Small intestine (tissue), 7 donors: ENCODE measurements at regions not wholly inside any gene's neighbourhood (a gene's known extent, or its start where the extent isn't known, plus 50 kb on each side); places are given as distances from the start of the nearest gene placed in this dataset.

Source experiments
- DNase-seq, 2 donors: peaks; one replicate each; pipeline versions ENCODE4 v3.0.0 to v3.0.0-alpha.2; 2013
- FAIRE-seq: peaks from 2 replicates; lab custom pipeline; 2012; peaks lifted over from hg19 to GRCh38; lab: Jason Lieb, UNC
- H3K27ac ChIP-seq, 3 donors: one replicate each; pipeline ENCODE4 v1.5.1; 2013; ENCODE audit warnings: low read length in 2 of 3, mild to moderate bottlenecking in 2 of 3, control low read depth in 1 of 3, inconsistent platforms in 1 of 3, low read depth in 1 of 3, moderate library complexity in 1 of 3
- H3K27me3 ChIP-seq, 3 donors: one replicate each; pipeline ENCODE4 v1.6.1; 2013; ENCODE audit warnings: low read length in 3 of 3, inconsistent platforms in 1 of 3; ENCODE audit not compliant: control insufficient read depth in 3 of 3, insufficient read depth in 3 of 3
- H3K36me3 ChIP-seq, 3 donors: one replicate each; pipeline ENCODE4 v1.6.1; 2013; ENCODE audit warnings: low read length in 3 of 3, inconsistent platforms in 1 of 3, low read depth in 1 of 3, mild to moderate bottlenecking in 1 of 3, moderate library complexity in 1 of 3; ENCODE audit not compliant: control insufficient read depth in 3 of 3, insufficient read depth in 2 of 3
- H3K4me1 ChIP-seq, 3 donors: one replicate each; pipeline ENCODE4 v1.6.1; 2013; ENCODE audit warnings: low read length in 2 of 3, inconsistent platforms in 1 of 3, low read depth in 1 of 3, mild to moderate bottlenecking in 1 of 3, moderate library complexity in 1 of 3; ENCODE audit not compliant: control insufficient read depth in 3 of 3, insufficient read depth in 2 of 3
- H3K4me3 ChIP-seq, 3 donors: one replicate each; pipeline ENCODE4 v1.5.1; 2013; ENCODE audit warnings: low read length in 3 of 3, control low read depth in 1 of 3, inconsistent platforms in 1 of 3, low read depth in 1 of 3, mild to moderate bottlenecking in 1 of 3, moderate library complexity in 1 of 3
- H3K9me3 ChIP-seq, 2 donors: one replicate each; pipeline ENCODE4 v1.6.1; 2013; ENCODE audit warnings: low read depth in 1 of 2, low read length in 1 of 2; ENCODE audit not compliant: control insufficient read depth in 2 of 2, insufficient read depth in 1 of 2
- WGBS, 3 donors: extraction: QIAGEN DNeasy Blood & Tissue Kit; methylation state at CpG; one replicate each; pipeline ENCODE4 v1.1.7; 2013; 5-methylcytosine and 5-hydroxymethylcytosine counted together
- donor health status: healthy with polysubstance abuse.
- donor health status: control.
- donor health status: control.
- donor health status: Bipolar disorder and iron deficiency.
- donor health status: healthy.

GRCh38 chr13:97107815-97108529 is 113.7 kb upstream of the OXGR1 start:
- Histone ChIP-seq H3K9me3 (peaks cover 0 to 3% of the 10 kb centered on the region in 2 donors), H3K27me3 (peaks cover 0 to 5% (median 0%) of the 10 kb centered on the region in 3 donors), H3K27ac (no peak overlapping the region), H3K36me3 (no peaks in the 10 kb centered on the region), H3K4me3 (no peak overlapping the region), H3K4me1 (peaks cover 0 to 4% (median 3%) of the 10 kb centered on the region in 3 donors)
- FAIRE-seq (no peak), DNase-seq (no peak)
- 75 to 82% (median 82%) methylated on average over 12 of the region's 12 CpGs for WGBS, 3 donors

DNA sequence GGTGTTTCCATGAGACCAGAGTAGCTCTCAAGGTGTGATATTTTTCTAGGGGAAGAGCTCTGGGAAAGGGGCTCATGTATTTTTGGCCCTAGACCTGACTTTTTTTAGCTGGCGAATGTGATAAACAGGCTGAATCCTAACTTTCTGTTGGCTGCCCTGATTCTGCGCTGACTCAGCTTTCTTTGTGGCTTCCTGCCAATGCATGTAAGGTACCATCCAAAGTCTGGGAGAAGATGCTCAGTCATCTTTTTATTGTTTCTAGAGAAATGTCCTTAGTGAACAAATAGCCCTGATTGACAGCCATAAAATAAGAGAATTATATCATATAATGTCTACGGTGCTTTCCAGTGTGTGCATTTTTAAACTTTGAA is 113.6 kb upstream of the MBNL2 start:
- DNase-seq (peak in 1 of 2 donors; percentile 10), FAIRE-seq (no peak)
- H3K9me3 ChIP-seq = no peaks in the 10 kb centered on the region
- no peak overlapping the region for H3K4me3 ChIP-seq
- WGBS, 3 donors = 59 to 62% (median 61%) methylated on average over 3 of the region's 3 CpGs
- no peaks in the 10 kb centered on the region for H3K36me3 ChIP-seq
- H3K27ac ChIP-seq = no peak overlapping the region
- peaks cover 0 to 6% (median 3%) of the 10 kb centered on the region in 3 donors for H3K4me1 ChIP-seq
- peaks cover 0 to 5% (median 0%) of the 10 kb centered on the region in 3 donors for H3K27me3 ChIP-seq

- Histone ChIP-seq H3K36me3 (no peaks in the 10 kb centered on the region), H3K27me3 (peaks cover 0 to 5% (median 0%) of the 10 kb centered on the region in 3 donors), H3K4me1 (peaks cover 0 to 13% (median 3%) of the 10 kb centered on the region in 3 donors), H3K27ac (no peak overlapping the region), H3K4me3 (peak overlapping the region in 1 of 3 donors; percentile 0), H3K9me3 (no peaks in the 10 kb centered on the region)
- DNase-seq = no peak
- no peak for FAIRE-seq
- 70 to 74% (median 71%) methylated on average over 7 of the region's 7 CpGs for WGBS, 3 donors
Observed at GRCh38 chr13:97109256-97109655, 112.9 kb upstream of the MBNL2 start.

- peaks cover 0 to 14% (median 3%) of the 10 kb centered on the region in 3 donors for H3K4me1 ChIP-seq
- no peaks in the 10 kb centered on the region for H3K9me3 ChIP-seq
- no peak overlapping the region for H3K27ac ChIP-seq
- FAIRE-seq (no peak), DNase-seq (peak; percentile 88 to 94)
- WGBS, 3 donors = 12 to 14% (median 13%) methylated on average over 34 of the region's 34 CpGs
- H3K36me3 ChIP-seq = no peaks in the 10 kb centered on the region
- peak overlapping the region in 1 of 3 donors; percentile 0 for H3K4me3 ChIP-seq
- H3K27me3 ChIP-seq = peaks cover 0 to 5% (median 0%) of the 10 kb centered on the region in 3 donors
Observed at GRCh38 chr13:97109841-97110492, 112.2 kb upstream of the MBNL2 start.

GRCh38 chr13:97110936-97111335 is 111.2 kb upstream of the MBNL2 start:
- DNase-seq = no peak
- Histone ChIP-seq H3K9me3 (no peaks in the 10 kb centered on the region), H3K4me3 (no peak overlapping the region), H3K27ac (no peak overlapping the region), H3K36me3 (no peaks in the 10 kb centered on the region), H3K27me3 (peaks cover 0 to 5% (median 0%) of the 10 kb centered on the region in 3 donors), H3K4me1 (peaks cover 0 to 14% (median 3%) of the 10 kb centered on the region in 3 donors)
- 84 to 87% (median 86%) methylated on average over 6 of the region's 6 CpGs for WGBS, 3 donors
- FAIRE-seq = no peak

DNA sequence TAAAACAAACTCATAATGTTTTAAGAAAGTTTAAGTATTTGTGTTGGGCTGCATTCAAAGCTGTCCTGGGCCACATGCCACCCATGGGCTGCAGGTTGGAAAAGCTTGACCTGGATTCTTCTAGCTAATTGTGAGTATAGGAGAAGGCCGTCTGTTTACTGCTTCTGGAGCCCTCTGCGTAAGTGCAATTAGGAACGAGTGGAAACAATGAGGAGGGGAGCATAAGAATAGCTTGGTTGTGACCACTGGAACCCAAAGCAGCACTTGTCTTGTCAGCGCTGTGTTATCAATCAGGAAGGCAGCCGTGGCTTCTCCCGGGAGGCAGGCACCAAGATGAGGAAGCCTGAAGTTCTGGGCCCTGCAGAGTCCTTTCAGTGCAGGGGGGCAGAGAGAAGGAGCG is 110.4 kb upstream of the MBNL2 start:
- Histone ChIP-seq H3K27ac (no peak overlapping the region), H3K9me3 (no peaks in the 10 kb centered on the region), H3K27me3 (peaks cover 0 to 5% (median 0%) of the 10 kb centered on the region in 3 donors), H3K4me1 (peaks cover 0 to 14% (median 3%) of the 10 kb centered on the region in 3 donors), H3K4me3 (no peak overlapping the region), H3K36me3 (no peaks in the 10 kb centered on the region)
- 82 to 93% (median 88%) methylated on average over 7 of the region's 7 CpGs for WGBS, 3 donors
- FAIRE-seq (no peak), DNase-seq (no peak)

GRCh38 chr13:97112446-97113152 is 109.5 kb upstream of the MBNL2 start:
- Histone ChIP-seq H3K4me3 (no peak overlapping the region), H3K27ac (no peak overlapping the region), H3K27me3 (peaks cover 0 to 5% (median 0%) of the 10 kb centered on the region in 3 donors), H3K36me3 (no peaks in the 10 kb centered on the region), H3K4me1 (peaks cover 0 to 14% (median 3%) of the 10 kb centered on the region in 3 donors), H3K9me3 (no peaks in the 10 kb centered on the region)
- WGBS, 3 donors = 74 to 79% (median 77%) methylated on average over 12 of the region's 12 CpGs
- no peak for DNase-seq
- no peak for FAIRE-seq
